Neuronal stem cell (in vitro differentiated cells): ENCODE measurements at regions not wholly inside any gene's neighbourhood (a gene's known extent, or its start where the extent isn't known, plus 50 kb on each side); places are given as distances from the start of the nearest gene placed in this dataset.

Source experiments
- DNase-seq: peaks from one replicate; pipeline ENCODE4 v3.0.0-alpha.2; 2013; ENCODE audit warnings: low spot score
- H2AFZ ChIP-seq: one replicate; pipeline ENCODE4 v1.6.1; 2013; ENCODE audit warnings: mild to moderate bottlenecking, low read length, inconsistent platforms
- H2AK5ac ChIP-seq: 2 replicates; pipeline ENCODE4 v1.6.1; 2013; ENCODE audit warnings: low read depth, mild to moderate bottlenecking, inconsistent platforms, low read length, moderate library complexity, mixed read lengths
- H2BK120ac ChIP-seq: 2 replicates; pipeline ENCODE4 v1.6.1; 2013; ENCODE audit warnings: low read depth, mild to moderate bottlenecking, inconsistent platforms, low read length, moderate library complexity, mixed read lengths
- H2BK12ac ChIP-seq: one replicate; pipeline ENCODE4 v1.6.1; 2013; ENCODE audit warnings: low read length, inconsistent platforms
- H2BK15ac ChIP-seq: 2 replicates; pipeline ENCODE4 v1.6.1; 2013; ENCODE audit warnings: mild to moderate bottlenecking, low read length, inconsistent platforms, mixed read lengths
- H2BK5ac ChIP-seq: one replicate; pipeline ENCODE4 v1.6.1; 2013; ENCODE audit warnings: inconsistent platforms, mild to moderate bottlenecking, low read length, moderate library complexity
- H3K14ac ChIP-seq: one replicate; pipeline ENCODE4 v1.6.1; 2013; ENCODE audit warnings: low read length, inconsistent platforms
- H3K18ac ChIP-seq: 2 replicates; pipeline ENCODE4 v1.6.1; 2013; ENCODE audit warnings: low read length, inconsistent platforms
- H3K23ac ChIP-seq: 2 replicates; pipeline ENCODE4 v1.6.1; 2013; ENCODE audit warnings: low read depth, mild to moderate bottlenecking, mixed read lengths, low read length, inconsistent platforms; ENCODE audit not compliant: poor library complexity
- H3K27ac ChIP-seq: replicated peaks from 3 replicates; pipeline ENCODE4 v1.5.1; 2013; ENCODE audit warnings: low read length, inconsistent platforms
- H3K27me3 ChIP-seq, 3 experiments: 2 replicates each; pipeline ENCODE4 v1.6.1; 2013; ENCODE audit warnings: low read length in 3 of 3, mild to moderate bottlenecking in 2 of 3, inconsistent platforms in 1 of 3, low read depth in 1 of 3, mixed read lengths in 1 of 3, moderate library complexity in 1 of 3; ENCODE audit not compliant: control insufficient read depth in 3 of 3, insufficient read depth in 3 of 3
- H3K36me3 ChIP-seq, 2 donors: replicated peaks in 1 of 2; 2 replicates each; pipeline ENCODE4 v1.6.1; 2013; ENCODE audit warnings: low read length in 2 of 2; ENCODE audit not compliant: control insufficient read depth in 2 of 2, insufficient read depth in 2 of 2
- H3K4ac ChIP-seq: 2 replicates; pipeline ENCODE4 v1.6.1; 2013; ENCODE audit warnings: inconsistent platforms, mild to moderate bottlenecking, low read length, moderate library complexity
- H3K4me1 ChIP-seq, 2 donors: 1 replicate in 1 of 2; 2 replicates in 1 of 2; pipeline ENCODE4 v1.6.1; 2013; ENCODE audit warnings: low read length in 2 of 2, low read depth in 1 of 2; ENCODE audit not compliant: control insufficient read depth in 2 of 2, insufficient read depth in 1 of 2
- H3K4me2 ChIP-seq: one replicate; pipeline ENCODE4 v1.6.1; 2013; ENCODE audit warnings: mild to moderate bottlenecking, low read length, inconsistent platforms; ENCODE audit not compliant: insufficient read depth, poor library complexity, severe bottlenecking
- H3K4me3 ChIP-seq, 2 donors: 2 replicates each; pipeline ENCODE4 v1.5.1; 2013; ENCODE audit warnings: low read length in 2 of 2, mild to moderate bottlenecking in 2 of 2, inconsistent platforms in 1 of 2, moderate library complexity in 1 of 2
- H3K79me1 ChIP-seq: one replicate; pipeline ENCODE4 v1.6.1; 2013; ENCODE audit warnings: low read depth, mild to moderate bottlenecking, inconsistent platforms, low read length, moderate library complexity
- H3K9ac ChIP-seq: one replicate; pipeline ENCODE4 v1.6.1; 2013; ENCODE audit warnings: mild to moderate bottlenecking, low read depth, low read length, inconsistent platforms; ENCODE audit not compliant: poor library complexity
- H3K9me3 ChIP-seq, 2 donors: replicated peaks in 1 of 2; 2 replicates each; pipeline versions ENCODE3 to v1.6.1; 2013; ENCODE audit warnings: low read length in 2 of 2, mild to moderate bottlenecking in 2 of 2, inconsistent platforms in 1 of 2, low read depth in 1 of 2, mixed read lengths in 1 of 2, moderate library complexity in 1 of 2; ENCODE audit not compliant: control insufficient read depth in 2 of 2, insufficient read depth in 1 of 2
- H4K8ac ChIP-seq: one replicate; pipeline ENCODE4 v1.6.1; 2013; ENCODE audit warnings: low read depth, mild to moderate bottlenecking, inconsistent platforms, low read length, moderate library complexity
- H4K91ac ChIP-seq: one replicate; pipeline ENCODE4 v1.6.1; 2013; ENCODE audit warnings: low read length, low read depth, mild to moderate bottlenecking, inconsistent platforms; ENCODE audit not compliant: poor library complexity
- WGBS, 2 donors: extraction: QIAGEN DNeasy Blood & Tissue Kit; methylation state at CpG; one replicate each; pipeline ENCODE4 v1.1.7; 2013; ENCODE audit warnings: missing lambda C conversion rate in 2 of 2, mixed read lengths in 1 of 2; ENCODE audit not compliant: insufficient read length in 2 of 2, insufficient replicate concordance in 1 of 2; ENCODE audit errors: extremely low coverage in 2 of 2; 5-methylcytosine and 5-hydroxymethylcytosine counted together

- Histone ChIP-seq H2BK12ac (no peak overlapping the region), H3K18ac (no peak overlapping the region), H3K14ac (no peak overlapping the region)
These were observed 91.3 kb upstream of the EYA2 start for GRCh38 chr20:46803123-46804020.

GRCh38 chr20:46804126-46804525 is 90.5 kb upstream of the EYA2 start:
- H3K18ac ChIP-seq: no peak overlapping the region
- H3K9ac ChIP-seq: no peak overlapping the region
- no peak overlapping the region for H2BK120ac ChIP-seq
- no CpG with 5 or more reads among the region's 3 CpGs for WGBS, 2 donors
- H3K4me1 ChIP-seq: peaks cover 0 to 1% of the 10 kb centered on the region in 2 donors
- H3K36me3 ChIP-seq: no peaks in the 10 kb centered on the region
- no peak overlapping the region for H3K4ac ChIP-seq
- no peaks in the 10 kb centered on the region for H3K9me3 ChIP-seq
- H2AFZ ChIP-seq: no peak overlapping the region
- no peak overlapping the region for H3K4me3 ChIP-seq
- no peak overlapping the region for H4K91ac ChIP-seq
- no peaks in the 10 kb centered on the region for H3K79me1 ChIP-seq
- no peak overlapping the region for H3K14ac ChIP-seq
- H3K23ac ChIP-seq: no peak overlapping the region
- H2BK15ac ChIP-seq: no peak overlapping the region
- no peak overlapping the region for H3K4me2 ChIP-seq
- H3K27me3 ChIP-seq: peaks cover 0 to 37% (median 0%) of the 10 kb centered on the region in 3 experiments
- no peak overlapping the region for H3K27ac ChIP-seq
- no peak overlapping the region for H2BK5ac ChIP-seq
- H4K8ac ChIP-seq: no peak overlapping the region
- no peak overlapping the region for H2AK5ac ChIP-seq
- no peak overlapping the region for H2BK12ac ChIP-seq
- no peak for DNase-seq

More at GRCh38 chr20:46803123-46804020, 91.3 kb upstream of the EYA2 start:
- no CpG with 5 or more reads among the region's 12 CpGs for WGBS, 2 donors
- Histone ChIP-seq H2AFZ (no peak overlapping the region), H3K27me3 (peaks cover 0 to 33% (median 0%) of the 10 kb centered on the region in 3 experiments), H2BK120ac (no peak overlapping the region), H3K9me3 (no peaks in the 10 kb centered on the region), H3K36me3 (no peaks in the 10 kb centered on the region), H2BK15ac (no peak overlapping the region), H3K4me1 (peaks cover 0 to 1% of the 10 kb centered on the region in 2 donors), H3K79me1 (no peaks in the 10 kb centered on the region), H3K4ac (no peak overlapping the region), H3K9ac (no peak overlapping the region), H3K4me2 (no peak overlapping the region), H3K23ac (no peak overlapping the region), H2AK5ac (no peak overlapping the region), H3K27ac (no peak overlapping the region), H2BK5ac (no peak overlapping the region), H4K91ac (no peak overlapping the region), H4K8ac (no peak overlapping the region), H3K4me3 (no peak overlapping the region)
- DNase-seq: no peak

DNA sequence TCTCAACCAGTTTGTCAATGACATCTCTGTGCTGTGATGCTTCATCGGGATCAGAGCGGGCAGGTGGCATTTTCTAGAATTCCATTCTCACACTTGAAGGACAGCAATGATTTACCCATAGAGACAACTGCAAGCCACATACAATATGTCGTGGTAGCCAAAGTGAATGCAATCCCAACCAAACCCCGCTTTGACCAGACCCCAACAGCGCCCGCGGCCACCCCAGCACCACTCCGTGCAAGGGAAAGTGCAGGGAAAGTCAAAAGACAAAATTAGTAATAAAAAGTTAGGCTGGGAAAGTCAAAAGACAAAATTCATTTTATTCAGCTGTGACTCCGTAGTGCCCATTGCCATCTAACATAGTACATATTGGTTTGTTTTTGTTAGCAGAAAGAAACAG is 88.8 kb upstream of the EYA2 start:
- H3K14ac ChIP-seq: no peak overlapping the region
- WGBS, 2 donors: no CpG with 5 or more reads among the region's 9 CpGs
- DNase-seq: no peak
- peaks cover 0 to 53% (median 0%) of the 10 kb centered on the region in 3 experiments for H3K27me3 ChIP-seq
- no peaks in the 10 kb centered on the region for H3K9me3 ChIP-seq
- no peak overlapping the region for H3K23ac ChIP-seq
- H3K18ac ChIP-seq: no peak overlapping the region
- no peak overlapping the region for H3K4ac ChIP-seq
- no peaks in the 10 kb centered on the region for H3K36me3 ChIP-seq
- H3K9ac ChIP-seq: no peak overlapping the region
- H2BK5ac ChIP-seq: no peak overlapping the region
- H3K4me3 ChIP-seq: no peak overlapping the region
- H3K4me2 ChIP-seq: no peak overlapping the region
- H2AFZ ChIP-seq: no peak overlapping the region
- no peak overlapping the region for H2BK120ac ChIP-seq
- no peak overlapping the region for H4K8ac ChIP-seq
- H3K4me1 ChIP-seq: no peaks in the 10 kb centered on the region
- H2BK15ac ChIP-seq: no peak overlapping the region
- no peak overlapping the region for H3K27ac ChIP-seq
- H2AK5ac ChIP-seq: no peak overlapping the region
- H3K79me1 ChIP-seq: no peaks in the 10 kb centered on the region
- H4K91ac ChIP-seq: no peak overlapping the region
- H2BK12ac ChIP-seq: no peak overlapping the region

- DNase-seq: no peak
- H3K14ac ChIP-seq: no peak overlapping the region
- H3K23ac ChIP-seq: no peak overlapping the region
- no peaks in the 10 kb centered on the region for H3K4me1 ChIP-seq
- no peaks in the 10 kb centered on the region for H3K9me3 ChIP-seq
- no peak overlapping the region for H2BK5ac ChIP-seq
- no peak overlapping the region for H4K91ac ChIP-seq
- no CpG with 5 or more reads among the region's 6 CpGs for WGBS, 2 donors
- no peak overlapping the region for H3K18ac ChIP-seq
- no peak overlapping the region for H2BK120ac ChIP-seq
- H3K9ac ChIP-seq: no peak overlapping the region
- H3K4me2 ChIP-seq: no peak overlapping the region
- no peak overlapping the region for H3K4me3 ChIP-seq
- H4K8ac ChIP-seq: no peak overlapping the region
- H3K27me3 ChIP-seq: peaks cover 0 to 60% (median 6%) of the 10 kb centered on the region in 3 experiments
- H3K79me1 ChIP-seq: no peaks in the 10 kb centered on the region
- no peak overlapping the region for H2AFZ ChIP-seq
- H2AK5ac ChIP-seq: no peak overlapping the region
- no peak overlapping the region for H2BK12ac ChIP-seq
- H3K4ac ChIP-seq: no peak overlapping the region
- H2BK15ac ChIP-seq: no peak overlapping the region
- H3K36me3 ChIP-seq: no peaks in the 10 kb centered on the region
- H3K27ac ChIP-seq: no peak overlapping the region
These were observed 86.6 kb upstream of the EYA2 start for GRCh38 chr20:46807998-46808397.
